GM12872 (cell line): ENCODE measurements at regions not wholly inside any gene's neighbourhood (a gene's known extent, or its start where the extent isn't known, plus 50 kb on each side); places are given as distances from the start of the nearest gene placed in this dataset.

ENCODE experiments used
- CTCF ChIP-seq: IDR thresholded peaks from 3 replicates; pipeline ENCODE4 v1.5.1; 2011; ENCODE audit warnings: low read depth, mild to moderate bottlenecking, low read length, moderate library complexity; ENCODE audit not compliant: insufficient read depth

- TF ChIP-seq CTCF = no peak
These were observed 695.2 kb downstream of the TUSC7 start for GRCh38 chr3:117404730-117405129.

- no peak for TF ChIP-seq CTCF
These were observed 695.8 kb downstream of the TUSC7 start for GRCh38 chr3:117405359-117405758.

GRCh38 chr3:117407317-117407716 lies 697.7 kb downstream of the TUSC7 start:
- TF ChIP-seq CTCF = peak; percentile 50

- no peak for TF ChIP-seq CTCF
These were observed 699.2 kb downstream of the TUSC7 start for GRCh38 chr3:117408811-117409210.

- no peak for TF ChIP-seq CTCF
These were observed 699.7 kb downstream of the TUSC7 start for GRCh38 chr3:117409256-117409655.

GRCh38 chr3:117409701-117410459 lies 700.3 kb downstream of the TUSC7 start:
- TF ChIP-seq CTCF = no peak

- no peak for TF ChIP-seq CTCF
These were observed 702.4 kb downstream of the TUSC7 start for GRCh38 chr3:117411971-117412370.
